Transverse colon (tissue), 4 donors: ENCODE measurements at regions not wholly inside any gene's neighbourhood (a gene's known extent, or its start where the extent isn't known, plus 50 kb on each side); places are given as distances from the start of the nearest gene placed in this dataset.

Source experiments
- CTCF ChIP-seq, 5 experiments: fragments of 200-600 bp in 3 of 5; fragments of 450-650 bp in 2 of 5; sonication (generic) in 3 of 5; IDR thresholded peaks; 1 replicate in 2 of 5; 2 replicates in 3 of 5; pipeline ENCODE4 v1.5.1; 2016 to 2017; ENCODE audit warnings: antibody characterized with exemption in 5 of 5, inconsistent platforms in 3 of 5, mild to moderate bottlenecking in 2 of 5, moderate library complexity in 1 of 5
- EP300 ChIP-seq: sonication (generic); formaldehyde crosslinking; IDR thresholded peaks from one replicate; pipeline ENCODE4 v1.6.1; 2017; ENCODE audit warnings: antibody characterized with exemption, low read depth
- POLR2A ChIP-seq: fragments of 450-650 bp; IDR thresholded peaks from one replicate; pipeline ENCODE4 v1.6.1; 2016; ENCODE audit warnings: antibody characterized with exemption, mild to moderate bottlenecking, moderate library complexity
- POLR2AphosphoS5 ChIP-seq, 3 donors: sonication (generic); formaldehyde crosslinking; IDR thresholded peaks; one replicate each; pipeline ENCODE4 v1.6.1; 2016; ENCODE audit warnings: antibody characterized with exemption in 3 of 3

GRCh38 chr5:14930486-14930885 is 58.9 kb upstream of the ANKH start:
- TF ChIP-seq CTCF (IDR thresholded peaks at IDR 0.05) (no peak), POLR2A (no peak), EP300 (no peak), POLR2AphosphoS5 (IDR thresholded peaks at IDR 0.05) (no peak)
